OCI-LY7 (cell line): ENCODE measurements at regions not wholly inside any gene's neighbourhood (a gene's known extent, or its start where the extent isn't known, plus 50 kb on each side); places are given as distances from the start of the nearest gene placed in this dataset.
A peak's percentile ranks its signal among the peaks of the same experiment; 100 is the strongest.

Source experiments
- BruUV-seq: library from RNA; stranded (reverse); fragments of 400-500 nt; replicated peaks from 2 replicates; lab custom pipeline; 2021; lab: Mats Ljungman, UMichigan
- CTCF ChIA-PET: fragments of 300-600 bp; sonication (Branson Sonifier 250); formaldehyde crosslinking; loops from one replicate; lab custom pipeline; 2022; ENCODE audit warnings: antibody characterized with exemption; ENCODE audit not compliant: unreplicated experiment; lab: Charles Lee
- POLR2A ChIA-PET: fragments of 300-600 bp; sonication (Branson Sonifier 250); formaldehyde crosslinking; loops from one replicate; lab custom pipeline; 2022; ENCODE audit warnings: antibody characterized with exemption; lab: Charles Lee
- DNase-seq: peaks from one replicate; pipeline ENCODE4 v3.0.0-alpha.2; 2015; ENCODE audit warnings: low spot score
- H2AFZ ChIP-seq: fragments of 200-600 bp; sonication (generic), shearing (Covaris generic); 2 replicates; pipeline ENCODE4 v1.6.1; 2014; ENCODE audit warnings: mild to moderate bottlenecking, antibody characterized with exemption, low read length, moderate library complexity
- H3K27ac ChIP-seq: fragments of 200-600 bp; sonication (generic); 2 replicates; pipeline ENCODE4 v1.5.1; 2014; ENCODE audit warnings: mixed run types, low read depth, mild to moderate bottlenecking, moderate library complexity, low read length, inconsistent platforms; ENCODE audit not compliant: poor library complexity, severe bottlenecking
- H3K36me3 ChIP-seq: fragments of 200-600 bp; sonication (generic); 2 replicates; pipeline ENCODE4 v1.6.1; 2014; ENCODE audit warnings: mild to moderate bottlenecking, antibody characterized with exemption, low read length, moderate library complexity, mixed read lengths; ENCODE audit not compliant: insufficient read depth
- H3K4me1 ChIP-seq: fragments of 200-600 bp; sonication (generic); 2 replicates; pipeline ENCODE4 v1.5.1; 2014; ENCODE audit warnings: mild to moderate bottlenecking, low read length; ENCODE audit not compliant: insufficient read depth, poor library complexity, severe bottlenecking
- H3K4me2 ChIP-seq: fragments of 200-600 bp; sonication (generic); 2 replicates; pipeline ENCODE4 v1.6.1; 2014; ENCODE audit warnings: mild to moderate bottlenecking, low read length
- H3K4me3 ChIP-seq: fragments of 200-600 bp; sonication (generic); 2 replicates; pipeline ENCODE4 v1.5.1; 2014; ENCODE audit warnings: mild to moderate bottlenecking, low read depth, low read length; ENCODE audit not compliant: poor library complexity, severe bottlenecking
- H3K79me2 ChIP-seq: fragments of 200-600 bp; sonication (generic); 2 replicates; pipeline ENCODE4 v1.6.1; 2016; ENCODE audit warnings: low read depth, mild to moderate bottlenecking, low read length, moderate library complexity, mixed read lengths; ENCODE audit not compliant: insufficient read depth
- H3K9me2 ChIP-seq: fragments of 200-600 bp; sonication (generic); 2 replicates; pipeline ENCODE4 v1.6.1; 2016; ENCODE audit warnings: mild to moderate bottlenecking, low read length, mixed read lengths; ENCODE audit not compliant: insufficient read depth
- H3K9me3 ChIP-seq: fragments of 200-600 bp; sonication (generic); 2 replicates; pipeline ENCODE4 v1.6.1; 2014; ENCODE audit warnings: mild to moderate bottlenecking, mixed run types, low read length, mixed read lengths
- H4K20me1 ChIP-seq: fragments of 200-600 bp; sonication (generic); 2 replicates; pipeline ENCODE4 v1.6.1; 2014; ENCODE audit warnings: mild to moderate bottlenecking, antibody characterized with exemption, low read length, moderate library complexity, mixed read lengths; ENCODE audit not compliant: insufficient read depth
- EZH2phosphoT487 ChIP-seq: fragments of 200-600 bp; sonication (generic); IDR thresholded peaks from 2 replicates; pipeline ENCODE4 v1.6.1; 2018; ENCODE audit warnings: low read depth, borderline replicate concordance, mild to moderate bottlenecking, mixed run types, antibody characterized with exemption, low read length, moderate library complexity, mixed read lengths
- intact Hi-C: fragments of 100-400 bp; cut with micrococcal nuclease; formaldehyde crosslinking; loops from one replicate; pipeline ENCODE4 v1.10.0; 2022; ENCODE audit not compliant: unreplicated experiment
- TF ChIP-seq, protein P1 (sequence below): fragments of 200-600 bp; sonication (generic); conservative IDR thresholded peaks from 2 replicates; pipeline ENCODE4 v1.5.1; 2014; ENCODE audit warnings: mild to moderate bottlenecking, antibody characterized with exemption, low read length, moderate library complexity, mixed read lengths

DNA sequence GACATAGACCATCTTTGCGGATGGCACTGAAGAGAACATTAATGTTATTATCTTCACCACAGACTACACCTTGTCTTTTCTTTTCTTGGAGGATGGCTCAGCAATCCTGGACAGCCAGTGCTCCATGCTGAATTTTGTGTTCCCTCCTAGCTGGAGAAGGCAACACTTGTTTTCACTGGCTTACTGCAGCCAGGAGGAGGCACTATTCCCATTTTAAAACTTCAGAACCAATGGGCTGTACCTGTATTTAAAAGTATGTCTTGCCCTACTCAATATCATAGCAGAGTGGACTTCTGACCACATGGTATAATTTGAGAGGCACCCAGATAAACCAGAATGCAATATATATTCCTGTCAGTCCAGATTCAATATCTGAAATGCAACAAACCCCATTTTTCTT lies 53.3 kb upstream of the POGK start:
- H3K4me3 ChIP-seq, result no peak overlapping the region
- no peak overlapping the region for H3K27ac ChIP-seq
- H3K9me2 ChIP-seq, result no peaks in the 10 kb centered on the region
- H2AFZ ChIP-seq, result no peak overlapping the region
- CTCF ChIA-PET, result interaction anchor here (0.6 kb wide), 1 partner anchor 655 kb away, joined by 4 read pairs; no protein-coding TSS in a partner anchor
- intact Hi-C loops, result no loop called here
- H3K79me2 ChIP-seq, result no peaks in the 10 kb centered on the region
- H4K20me1 ChIP-seq, result no peaks in the 10 kb centered on the region
- no peak overlapping the region for H3K4me2 ChIP-seq
- TF ChIP-seq, protein P1, sequence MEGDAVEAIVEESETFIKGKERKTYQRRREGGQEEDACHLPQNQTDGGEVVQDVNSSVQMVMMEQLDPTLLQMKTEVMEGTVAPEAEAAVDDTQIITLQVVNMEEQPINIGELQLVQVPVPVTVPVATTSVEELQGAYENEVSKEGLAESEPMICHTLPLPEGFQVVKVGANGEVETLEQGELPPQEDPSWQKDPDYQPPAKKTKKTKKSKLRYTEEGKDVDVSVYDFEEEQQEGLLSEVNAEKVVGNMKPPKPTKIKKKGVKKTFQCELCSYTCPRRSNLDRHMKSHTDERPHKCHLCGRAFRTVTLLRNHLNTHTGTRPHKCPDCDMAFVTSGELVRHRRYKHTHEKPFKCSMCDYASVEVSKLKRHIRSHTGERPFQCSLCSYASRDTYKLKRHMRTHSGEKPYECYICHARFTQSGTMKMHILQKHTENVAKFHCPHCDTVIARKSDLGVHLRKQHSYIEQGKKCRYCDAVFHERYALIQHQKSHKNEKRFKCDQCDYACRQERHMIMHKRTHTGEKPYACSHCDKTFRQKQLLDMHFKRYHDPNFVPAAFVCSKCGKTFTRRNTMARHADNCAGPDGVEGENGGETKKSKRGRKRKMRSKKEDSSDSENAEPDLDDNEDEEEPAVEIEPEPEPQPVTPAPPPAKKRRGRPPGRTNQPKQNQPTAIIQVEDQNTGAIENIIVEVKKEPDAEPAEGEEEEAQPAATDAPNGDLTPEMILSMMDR, result peak; percentile 44; the same call in 1 of the 2 replicates
- no peak for TF ChIP-seq EZH2phosphoT487
- H3K4me1 ChIP-seq, result no peaks in the 10 kb centered on the region
- H3K9me3 ChIP-seq, result no peaks in the 10 kb centered on the region
- POLR2A ChIA-PET, result no interaction called here
- no TSS peak for BruUV-seq
- DNase-seq, result no peak
- H3K36me3 ChIP-seq, result no peaks in the 10 kb centered on the region

DNA sequence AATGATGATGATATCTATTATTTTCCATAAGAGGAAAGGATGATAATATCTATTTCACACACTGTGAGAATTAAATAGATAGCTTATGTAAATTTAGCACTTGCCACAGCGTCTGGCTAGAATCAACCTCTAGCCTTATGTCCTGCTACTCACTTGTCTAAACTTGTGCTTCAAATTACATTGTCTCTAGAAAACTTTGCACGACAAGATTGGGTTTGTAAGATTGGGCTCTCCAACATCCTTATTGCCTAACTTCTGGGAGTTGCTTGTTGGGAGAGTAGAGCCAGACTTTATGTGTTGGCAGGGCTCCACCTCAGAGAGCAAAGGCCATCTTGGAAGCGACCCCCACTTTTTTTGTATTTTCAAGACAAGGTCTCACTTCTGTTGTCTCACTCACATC lies 50.0 kb upstream of the POGK start:
- no peak overlapping the region for H3K27ac ChIP-seq
- no peak overlapping the region for H3K4me3 ChIP-seq
- H3K9me3 ChIP-seq, result no peaks in the 10 kb centered on the region
- no peaks in the 10 kb centered on the region for H4K20me1 ChIP-seq
- CTCF ChIA-PET, result no interaction called here
- intact Hi-C loops, result no loop called here
- no peak for TF ChIP-seq EZH2phosphoT487
- TF ChIP-seq, protein P1, result no peak
- BruUV-seq, result no TSS peak
- no peaks in the 10 kb centered on the region for H3K9me2 ChIP-seq
- DNase-seq, result no peak
- H2AFZ ChIP-seq, result no peak overlapping the region
- H3K79me2 ChIP-seq, result no peaks in the 10 kb centered on the region
- no peaks in the 10 kb centered on the region for H3K4me1 ChIP-seq
- no peak overlapping the region for H3K4me2 ChIP-seq
- no peaks in the 10 kb centered on the region for H3K36me3 ChIP-seq
- POLR2A ChIA-PET, result no interaction called here
